OCI-LY3 (cell line): ENCODE measurements at regions not wholly inside any gene's neighbourhood (a gene's known extent, or its start where the extent isn't known, plus 50 kb on each side); places are given as distances from the start of the nearest gene placed in this dataset.

ENCODE experiments used
- CTCF ChIP-seq: fragments of 200-600, 300-600 bp; sonication (generic); IDR thresholded peaks from 2 replicates; pipeline ENCODE4 v1.5.1; 2014; ENCODE audit warnings: antibody characterized with exemption, low read length, low read depth
- EZH2phosphoT487 ChIP-seq: fragments of 200-600 bp; shearing (Covaris generic); IDR thresholded peaks from 2 replicates; pipeline ENCODE4 v1.6.1; 2018; ENCODE audit warnings: antibody characterized with exemption, mixed run types, low read depth

GRCh38 chr9:74331607-74332006 is 165.5 kb upstream of the RORB start:
- TF ChIP-seq CTCF = no peak
- TF ChIP-seq EZH2phosphoT487 = no peak
